ENCODE measurements at regions not wholly inside any gene's neighbourhood (a gene's known extent, or its start where the extent isn't known, plus 50 kb on each side); places are given as distances from the start of the nearest gene placed in this dataset.

DNA sequence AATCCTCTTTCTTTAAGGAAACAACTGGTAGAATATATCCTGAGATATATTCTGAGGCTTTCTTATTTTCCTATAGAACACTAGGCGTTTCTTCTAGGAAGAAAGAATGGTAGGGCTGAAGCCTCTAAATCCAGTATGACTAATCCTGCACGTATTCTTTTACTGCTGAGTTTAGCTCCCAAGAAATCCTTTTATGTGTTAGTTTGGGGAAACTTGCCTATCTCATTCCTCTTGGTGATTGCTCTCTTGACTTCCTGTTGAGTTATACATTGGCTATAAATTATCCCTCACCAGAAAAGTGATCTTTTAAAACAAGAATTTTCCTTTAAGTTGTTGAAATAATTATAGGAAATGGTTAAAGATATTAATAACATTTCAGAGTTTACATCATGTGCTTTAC, 422.9 kb downstream of the TMEM161B start:
- DNase-seq (ENCODE audit: extremely low read depth in 1 of 4, low spot score in 3 of 4) (no peak), FAIRE-seq (no peak), ATAC-seq (no peak)
- Histone ChIP-seq H3K27ac (ENCODE audit: extremely low read depth, low read depth, low read length) (no peak overlapping the region), H3K79me2 (ENCODE audit: control insufficient read depth, insufficient read depth, low read length) (no peaks in the 10 kb centered on the region), H3K36me3 (ENCODE audit: control insufficient read depth, insufficient read depth, low read length) (no peaks in the 10 kb centered on the region), H3K4me1 (replicated peaks in 1 of 2; ENCODE audit: control insufficient read depth in 2 of 2, insufficient read depth in 2 of 2, low read length in 2 of 2) (no peaks in the 10 kb centered on the region), H3K9me3 (replicated peaks; ENCODE audit: control insufficient read depth, insufficient read depth, low read depth, low read length) (no peaks in the 10 kb centered on the region), H3K9ac (ENCODE audit: insufficient read depth in 1 of 2, low read depth in 2 of 2, low read length in 2 of 2) (no peak overlapping the region), H4K20me1 (replicated peaks; ENCODE audit: control insufficient read depth, insufficient read depth, low read length) (no peaks in the 10 kb centered on the region), H3K9me1 (ENCODE audit: control insufficient read depth, insufficient read depth, low read length) (no peaks in the 10 kb centered on the region), H3K27me3 (ENCODE audit: control insufficient read depth in 2 of 2, insufficient read depth in 2 of 2, low read length in 2 of 2) (no peaks in the 10 kb centered on the region), H3K4me3 (no peak overlapping the region), H2AFZ (ENCODE audit: low read depth, low read length) (no peak overlapping the region), H3K4me2 (ENCODE audit: insufficient read depth, low read length) (no peak overlapping the region)
- in situ Hi-C loops (cut with MboI) = no loop called here
- intact Hi-C loops (cut with micrococcal nuclease) = no loop called here
- ChIA-PET CTCF (ENCODE audit: low intra/inter-chr PET ratio) (no interaction called here), POLR2A (no interaction called here)
- no peak for TF ChIP-seq MCM2 (IDR thresholded peaks at IDR 0.05; ENCODE audit: low read depth)
- no peak for TF ChIP-seq CBX2 (IDR thresholded peaks at IDR 0.05; ENCODE audit: insufficient read depth, low read length, poor library complexity, severe bottlenecking)
- no peak for TF ChIP-seq CBX1 (IDR thresholded peaks at IDR 0.05; ENCODE audit: low read depth)
- TF ChIP-seq U2AF1 (optimal IDR thresholded peaks at IDR 0.05; ENCODE audit: low read depth, low read length) = no peak
- TF ChIP-seq PREB (CRISPR knock-in tag; IDR thresholded peaks at IDR 0.05) = no peak
- no TSS peak for BruUV-seq (replicated peaks)
- WGBS (ENCODE audit: insufficient coverage, low coverage, missing lambda C conversion rate) = 0% methylated on average over 2 of the region's 2 CpGs

GRCh38 chr5:87844866-87845265, 423.8 kb downstream of the TMEM161B start:
- Histone ChIP-seq H3K4me3 (no peak overlapping the region), H3K27ac (ENCODE audit: extremely low read depth, low read depth, low read length) (no peak overlapping the region), H3K9me3 (replicated peaks; ENCODE audit: control insufficient read depth, insufficient read depth, low read depth, low read length) (no peaks in the 10 kb centered on the region), H3K9ac (ENCODE audit: insufficient read depth in 1 of 2, low read depth in 2 of 2, low read length in 2 of 2) (no peak overlapping the region), H3K9me1 (ENCODE audit: control insufficient read depth, insufficient read depth, low read length) (no peaks in the 10 kb centered on the region), H3K36me3 (ENCODE audit: control insufficient read depth, insufficient read depth, low read length) (no peaks in the 10 kb centered on the region), H3K79me2 (ENCODE audit: control insufficient read depth, insufficient read depth, low read length) (no peaks in the 10 kb centered on the region), H3K27me3 (ENCODE audit: control insufficient read depth in 2 of 2, insufficient read depth in 2 of 2, low read length in 2 of 2) (no peaks in the 10 kb centered on the region), H3K4me2 (ENCODE audit: insufficient read depth, low read length) (no peak overlapping the region), H2AFZ (ENCODE audit: low read depth, low read length) (no peak overlapping the region), H4K20me1 (replicated peaks; ENCODE audit: control insufficient read depth, insufficient read depth, low read length) (no peaks in the 10 kb centered on the region), H3K4me1 (replicated peaks in 1 of 2; ENCODE audit: control insufficient read depth in 2 of 2, insufficient read depth in 2 of 2, low read length in 2 of 2) (no peaks in the 10 kb centered on the region)
- FAIRE-seq = no peak
- ChIA-PET CTCF (ENCODE audit: low intra/inter-chr PET ratio) (no interaction called here), POLR2A (no interaction called here)
- DNase-seq (ENCODE audit: extremely low read depth in 1 of 4, low spot score in 3 of 4) = no peak
- no peak for ATAC-seq
- 0% methylated on average over 4 of the region's 4 CpGs for WGBS (ENCODE audit: insufficient coverage, low coverage, missing lambda C conversion rate)
- BruUV-seq (replicated peaks) = no TSS peak
- intact Hi-C loops (cut with micrococcal nuclease) (no loop called here), in situ Hi-C loops (cut with MboI) (no loop called here)
- TF ChIP-seq PHF8 (IDR thresholded peaks at IDR 0.05; ENCODE audit: borderline replicate concordance, low read length) (no peak), FOXK2 (conservative IDR thresholded peaks at IDR 0.05 in 1 of 2, IDR thresholded peaks at IDR 0.05 in 1 of 2; ENCODE audit: low read depth in 2 of 2) (no peak), PRDM10 (IDR thresholded peaks at IDR 0.05; ENCODE audit: partially characterized antibody) (no peak), PKNOX1 (IDR thresholded peaks at IDR 0.05) (no peak), NONO (IDR thresholded peaks at IDR 0.05; ENCODE audit: low read depth in 2 of 2, low read length in 1 of 2) (no peak)

All from K562 (cell line).